GM06990 (cell line): ENCODE measurements at regions not wholly inside any gene's neighbourhood (a gene's known extent, or its start where the extent isn't known, plus 50 kb on each side); places are given as distances from the start of the nearest gene placed in this dataset.

Source experiments
- DNase-seq: peaks from one replicate; pipeline ENCODE4 v3.0.0-alpha.2; 2011; ENCODE audit not compliant: insufficient read length; ENCODE audit errors: extremely low read depth
- H3K27me3 ChIP-seq: replicated peaks from 2 replicates; pipeline ENCODE4 v1.6.0; 2011; ENCODE audit warnings: low read length; ENCODE audit not compliant: control insufficient read depth, insufficient read depth
- H3K36me3 ChIP-seq: 2 replicates; pipeline ENCODE4 v1.5.1; 2011; ENCODE audit warnings: low read length; ENCODE audit not compliant: control insufficient read depth, insufficient read depth
- H3K4me3 ChIP-seq: replicated peaks from 2 replicates; pipeline ENCODE4 v1.5.1; 2011; ENCODE audit warnings: low read depth, mild to moderate bottlenecking, control low read depth, low read length
- TF ChIP-seq, protein P1 (sequence below): IDR thresholded peaks from 2 replicates; pipeline ENCODE4 v1.5.1; 2011; ENCODE audit warnings: low read length, control low read depth, mild to moderate bottlenecking, inconsistent platforms; ENCODE audit not compliant: insufficient read depth, poor library complexity, severe bottlenecking

DNA sequence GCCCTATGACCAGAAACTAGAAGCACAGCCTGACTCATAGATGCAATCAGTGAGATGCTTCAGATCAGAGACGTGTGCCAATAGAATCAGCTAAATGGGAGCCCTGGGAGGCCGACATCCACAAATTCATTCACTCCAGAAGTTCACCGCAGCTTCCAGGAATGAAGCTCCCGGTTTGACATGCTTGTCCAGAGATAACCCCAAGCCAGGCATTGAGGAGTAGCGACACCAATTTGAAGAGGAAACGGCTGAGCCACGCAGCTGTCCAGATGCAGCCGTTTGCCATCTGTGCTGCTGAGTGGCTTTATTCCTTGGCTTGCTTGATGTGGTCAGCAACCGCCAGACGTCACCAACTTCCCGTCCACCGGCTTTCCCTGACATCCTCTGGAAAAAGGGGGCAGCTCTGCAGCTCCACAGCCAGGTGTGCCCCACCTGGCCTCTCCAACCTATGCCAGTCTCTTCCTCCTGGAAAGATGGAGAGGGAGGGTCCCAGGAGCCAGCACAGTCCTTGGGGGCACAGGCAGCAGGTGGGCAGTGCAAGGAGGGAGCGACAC, 123.9 kb upstream of the OPCML start:
- H3K4me3 ChIP-seq: no peak overlapping the region
- no peaks in the 10 kb centered on the region for H3K27me3 ChIP-seq
- TF ChIP-seq, protein P1, sequence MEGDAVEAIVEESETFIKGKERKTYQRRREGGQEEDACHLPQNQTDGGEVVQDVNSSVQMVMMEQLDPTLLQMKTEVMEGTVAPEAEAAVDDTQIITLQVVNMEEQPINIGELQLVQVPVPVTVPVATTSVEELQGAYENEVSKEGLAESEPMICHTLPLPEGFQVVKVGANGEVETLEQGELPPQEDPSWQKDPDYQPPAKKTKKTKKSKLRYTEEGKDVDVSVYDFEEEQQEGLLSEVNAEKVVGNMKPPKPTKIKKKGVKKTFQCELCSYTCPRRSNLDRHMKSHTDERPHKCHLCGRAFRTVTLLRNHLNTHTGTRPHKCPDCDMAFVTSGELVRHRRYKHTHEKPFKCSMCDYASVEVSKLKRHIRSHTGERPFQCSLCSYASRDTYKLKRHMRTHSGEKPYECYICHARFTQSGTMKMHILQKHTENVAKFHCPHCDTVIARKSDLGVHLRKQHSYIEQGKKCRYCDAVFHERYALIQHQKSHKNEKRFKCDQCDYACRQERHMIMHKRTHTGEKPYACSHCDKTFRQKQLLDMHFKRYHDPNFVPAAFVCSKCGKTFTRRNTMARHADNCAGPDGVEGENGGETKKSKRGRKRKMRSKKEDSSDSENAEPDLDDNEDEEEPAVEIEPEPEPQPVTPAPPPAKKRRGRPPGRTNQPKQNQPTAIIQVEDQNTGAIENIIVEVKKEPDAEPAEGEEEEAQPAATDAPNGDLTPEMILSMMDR: no peak
- no peaks in the 10 kb centered on the region for H3K36me3 ChIP-seq
- DNase-seq: no peak

DNA sequence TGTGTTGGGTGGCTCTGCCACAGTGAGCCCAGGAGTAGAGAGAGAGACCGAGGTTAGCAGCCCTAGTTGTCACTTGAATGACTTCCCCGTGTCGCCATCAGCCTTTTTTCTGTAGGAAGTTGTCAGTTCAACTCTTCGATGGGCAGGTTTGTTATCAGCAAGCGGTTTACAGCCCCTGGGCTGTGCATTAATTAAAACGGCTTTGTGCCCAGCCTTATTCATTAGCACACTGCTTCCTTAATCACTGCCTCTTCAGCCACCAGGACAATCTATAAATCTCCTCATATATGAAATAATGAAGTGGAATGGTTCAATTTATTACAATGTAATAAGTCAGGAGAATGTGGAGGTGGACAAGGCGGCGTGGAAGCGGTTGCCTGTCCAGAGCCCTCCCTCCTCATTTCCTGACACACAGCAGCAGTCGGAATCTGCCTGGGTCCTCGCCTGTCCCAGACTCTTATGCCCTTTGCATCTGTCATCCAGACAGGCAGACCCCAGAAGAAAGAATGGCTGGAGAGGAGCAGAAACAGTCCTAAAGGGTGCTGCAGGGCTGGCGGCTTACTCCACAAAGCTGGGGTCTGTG, 122.4 kb upstream of the OPCML start:
- TF ChIP-seq, protein P1: no peak
- no peak for DNase-seq
- no peak overlapping the region for H3K4me3 ChIP-seq
- no peaks in the 10 kb centered on the region for H3K36me3 ChIP-seq
- no peaks in the 10 kb centered on the region for H3K27me3 ChIP-seq

DNA sequence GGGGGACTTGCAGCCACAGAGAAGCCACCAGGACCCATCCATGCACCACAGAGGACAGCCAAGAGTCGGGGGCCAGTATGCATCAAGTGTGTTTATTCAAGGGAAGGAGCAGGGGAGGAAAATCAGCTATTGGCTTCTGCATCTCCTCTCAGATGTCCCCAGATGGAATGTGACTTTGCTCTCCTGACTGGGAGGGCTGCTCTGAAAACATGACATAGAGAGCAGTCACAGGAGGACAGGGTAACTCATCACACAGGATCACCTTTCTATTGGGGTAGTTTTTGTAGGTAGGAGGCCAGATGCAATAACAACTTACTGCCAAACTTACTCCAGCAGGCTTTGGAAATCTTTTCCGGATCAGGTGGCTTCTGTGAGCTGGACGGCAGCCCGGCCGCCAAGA, 121.0 kb upstream of the OPCML start:
- no peaks in the 10 kb centered on the region for H3K27me3 ChIP-seq
- TF ChIP-seq, protein P1: no peak
- H3K36me3 ChIP-seq: no peaks in the 10 kb centered on the region
- no peak for DNase-seq
- H3K4me3 ChIP-seq: no peak overlapping the region

DNA sequence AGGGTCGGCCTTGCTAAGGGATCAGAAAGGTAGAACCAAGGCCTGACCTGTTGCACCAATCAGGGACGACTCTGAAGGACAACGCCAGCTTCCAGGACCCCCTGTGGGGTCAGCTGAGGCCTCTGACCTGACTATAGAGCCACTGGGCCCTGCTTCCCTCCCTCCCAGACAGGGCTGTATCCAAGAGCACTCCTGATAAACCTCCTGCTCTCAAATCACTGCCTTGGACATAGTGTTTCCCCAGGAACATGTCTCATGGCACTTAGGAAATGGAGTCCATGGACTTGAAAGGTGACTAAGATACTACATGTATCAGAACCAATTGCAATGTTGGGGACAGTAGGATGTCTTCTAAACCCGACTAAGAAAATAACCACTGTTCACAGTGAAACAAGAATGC, 117.8 kb upstream of the OPCML start:
- no peak for DNase-seq
- Histone ChIP-seq H3K4me3 (no peak overlapping the region), H3K36me3 (no peaks in the 10 kb centered on the region), H3K27me3 (no peaks in the 10 kb centered on the region)
- TF ChIP-seq, protein P1: no peak

DNA sequence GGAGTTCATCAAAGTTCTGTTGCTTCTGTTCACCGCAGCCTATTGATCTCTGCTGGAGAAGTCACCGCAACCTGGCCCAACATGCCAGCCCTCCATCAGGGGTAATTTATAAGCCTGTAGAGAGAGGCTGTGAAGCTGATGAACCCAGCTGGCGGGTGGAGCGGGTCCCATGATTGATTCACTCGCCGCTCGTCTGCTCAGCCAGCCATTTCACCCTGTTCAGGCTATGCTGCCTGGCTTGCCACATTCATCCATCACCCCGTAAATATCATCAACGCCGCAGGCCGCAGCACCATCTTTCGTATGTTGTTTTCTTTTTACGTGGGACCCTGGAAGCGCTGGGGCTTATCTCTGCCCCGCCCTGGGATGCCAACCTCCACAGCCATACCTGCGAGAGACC, 116.7 kb upstream of the OPCML start:
- H3K4me3 ChIP-seq: no peak overlapping the region
- no peak for DNase-seq
- TF ChIP-seq, protein P1: no peak
- H3K27me3 ChIP-seq: no peaks in the 10 kb centered on the region
- H3K36me3 ChIP-seq: no peaks in the 10 kb centered on the region

DNA sequence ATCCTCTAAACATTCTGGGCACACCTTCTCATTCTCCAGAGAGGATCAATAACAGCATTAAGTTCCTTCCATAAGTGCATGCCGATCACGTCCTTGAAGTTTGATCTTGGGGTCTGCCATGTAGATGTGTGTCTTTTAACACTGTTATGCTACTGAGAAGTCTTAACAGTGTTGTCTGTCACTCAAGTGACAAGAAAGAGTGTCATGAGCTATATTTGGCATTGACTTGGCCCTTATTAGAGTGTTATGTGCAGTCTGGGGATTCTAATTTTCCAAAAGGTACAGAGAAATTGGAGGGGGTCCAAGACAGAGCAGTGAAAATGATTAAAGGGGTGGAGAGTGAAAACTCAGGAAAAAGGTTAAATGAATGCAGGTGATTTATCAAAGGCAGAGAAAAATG, 107.1 kb upstream of the OPCML start:
- Histone ChIP-seq H3K4me3 (no peak overlapping the region), H3K27me3 (no peaks in the 10 kb centered on the region), H3K36me3 (no peaks in the 10 kb centered on the region)
- TF ChIP-seq, protein P1: no peak
- no peak for DNase-seq
